ENCODE measurements at regions not wholly inside any gene's neighbourhood (a gene's known extent, or its start where the extent isn't known, plus 50 kb on each side); places are given as distances from the start of the nearest gene placed in this dataset.

DNA sequence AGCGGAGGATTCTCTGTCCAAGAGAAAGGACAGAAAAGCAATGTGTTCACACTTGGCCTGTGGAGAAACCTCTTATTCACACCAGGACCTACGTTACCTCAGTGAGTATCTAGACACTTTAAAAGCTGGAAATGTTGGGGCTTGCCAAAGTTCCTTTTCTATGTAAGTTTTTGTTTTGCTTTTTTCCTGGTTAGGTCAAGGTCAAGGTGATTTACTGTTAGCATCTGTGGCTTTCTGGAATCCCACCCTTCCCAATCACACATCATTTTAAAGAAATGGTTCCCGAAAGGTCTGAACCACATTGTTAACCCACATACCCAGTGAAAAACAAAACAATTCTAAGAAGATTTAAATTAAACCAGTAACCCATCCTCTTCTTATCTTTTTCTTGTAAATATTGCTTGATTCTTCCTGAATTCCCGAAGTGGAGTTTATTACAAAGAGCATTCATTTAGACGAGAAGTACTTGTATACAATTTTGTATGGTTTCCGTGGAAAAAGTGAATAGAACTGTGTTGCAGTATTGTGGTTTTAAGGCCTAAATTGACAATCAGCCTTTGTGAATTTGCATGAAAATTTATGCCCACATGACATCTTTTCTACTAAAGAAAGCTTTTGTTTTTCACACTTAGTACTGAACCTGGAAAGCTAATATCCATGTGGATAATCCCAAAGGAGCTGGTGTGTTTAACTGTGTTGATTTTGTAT is 827.0 kb upstream of the IGFBP3 start:
- Mint-ChIP-seq H3K4me3 (no peak overlapping the region), H3K36me3 (ENCODE audit: low read depth) (no peaks in the 10 kb centered on the region), H3K9me3 (no peaks in the 10 kb centered on the region), H3K27me3 (ENCODE audit: insufficient read depth, low read depth, poor library complexity) (peaks cover 3% of the 10 kb centered on the region), H3K4me1 (peaks cover 8% of the 10 kb centered on the region; the same call in 2 of the 3 replicates), H3K27ac (no peak overlapping the region)
- no peak for DNase-seq (ENCODE audit: low spot score)
- Histone ChIP-seq H3K9me2 (ENCODE audit: insufficient read depth) (no peaks in the 10 kb centered on the region; the same call in 1 of the 2 replicates), H3K36me3 (ENCODE audit: insufficient read depth) (no peaks in the 10 kb centered on the region), H3F3A (replicated peaks; ENCODE audit: low read depth) (no peaks in the 10 kb centered on the region), H2AFZ (no peak overlapping the region), H3K27ac (ENCODE audit: low read depth) (no peak overlapping the region), H3K4me2 (no peak overlapping the region), H3K4me1 (ENCODE audit: insufficient read depth) (no peaks in the 10 kb centered on the region), H3K4me3 (no peak overlapping the region), H3K79me2 (replicated peaks; ENCODE audit: insufficient read depth) (no peaks in the 10 kb centered on the region), H4K20me1 (replicated peaks; ENCODE audit: insufficient read depth) (no peaks in the 10 kb centered on the region), H3K27me3 (ENCODE audit: insufficient read depth) (no peaks in the 10 kb centered on the region)
- TF ChIP-seq, protein P1, sequence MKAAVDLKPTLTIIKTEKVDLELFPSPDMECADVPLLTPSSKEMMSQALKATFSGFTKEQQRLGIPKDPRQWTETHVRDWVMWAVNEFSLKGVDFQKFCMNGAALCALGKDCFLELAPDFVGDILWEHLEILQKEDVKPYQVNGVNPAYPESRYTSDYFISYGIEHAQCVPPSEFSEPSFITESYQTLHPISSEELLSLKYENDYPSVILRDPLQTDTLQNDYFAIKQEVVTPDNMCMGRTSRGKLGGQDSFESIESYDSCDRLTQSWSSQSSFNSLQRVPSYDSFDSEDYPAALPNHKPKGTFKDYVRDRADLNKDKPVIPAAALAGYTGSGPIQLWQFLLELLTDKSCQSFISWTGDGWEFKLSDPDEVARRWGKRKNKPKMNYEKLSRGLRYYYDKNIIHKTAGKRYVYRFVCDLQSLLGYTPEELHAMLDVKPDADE (IDR thresholded peaks at IDR 0.05) = no peak
- TF ChIP-seq, protein P2, sequence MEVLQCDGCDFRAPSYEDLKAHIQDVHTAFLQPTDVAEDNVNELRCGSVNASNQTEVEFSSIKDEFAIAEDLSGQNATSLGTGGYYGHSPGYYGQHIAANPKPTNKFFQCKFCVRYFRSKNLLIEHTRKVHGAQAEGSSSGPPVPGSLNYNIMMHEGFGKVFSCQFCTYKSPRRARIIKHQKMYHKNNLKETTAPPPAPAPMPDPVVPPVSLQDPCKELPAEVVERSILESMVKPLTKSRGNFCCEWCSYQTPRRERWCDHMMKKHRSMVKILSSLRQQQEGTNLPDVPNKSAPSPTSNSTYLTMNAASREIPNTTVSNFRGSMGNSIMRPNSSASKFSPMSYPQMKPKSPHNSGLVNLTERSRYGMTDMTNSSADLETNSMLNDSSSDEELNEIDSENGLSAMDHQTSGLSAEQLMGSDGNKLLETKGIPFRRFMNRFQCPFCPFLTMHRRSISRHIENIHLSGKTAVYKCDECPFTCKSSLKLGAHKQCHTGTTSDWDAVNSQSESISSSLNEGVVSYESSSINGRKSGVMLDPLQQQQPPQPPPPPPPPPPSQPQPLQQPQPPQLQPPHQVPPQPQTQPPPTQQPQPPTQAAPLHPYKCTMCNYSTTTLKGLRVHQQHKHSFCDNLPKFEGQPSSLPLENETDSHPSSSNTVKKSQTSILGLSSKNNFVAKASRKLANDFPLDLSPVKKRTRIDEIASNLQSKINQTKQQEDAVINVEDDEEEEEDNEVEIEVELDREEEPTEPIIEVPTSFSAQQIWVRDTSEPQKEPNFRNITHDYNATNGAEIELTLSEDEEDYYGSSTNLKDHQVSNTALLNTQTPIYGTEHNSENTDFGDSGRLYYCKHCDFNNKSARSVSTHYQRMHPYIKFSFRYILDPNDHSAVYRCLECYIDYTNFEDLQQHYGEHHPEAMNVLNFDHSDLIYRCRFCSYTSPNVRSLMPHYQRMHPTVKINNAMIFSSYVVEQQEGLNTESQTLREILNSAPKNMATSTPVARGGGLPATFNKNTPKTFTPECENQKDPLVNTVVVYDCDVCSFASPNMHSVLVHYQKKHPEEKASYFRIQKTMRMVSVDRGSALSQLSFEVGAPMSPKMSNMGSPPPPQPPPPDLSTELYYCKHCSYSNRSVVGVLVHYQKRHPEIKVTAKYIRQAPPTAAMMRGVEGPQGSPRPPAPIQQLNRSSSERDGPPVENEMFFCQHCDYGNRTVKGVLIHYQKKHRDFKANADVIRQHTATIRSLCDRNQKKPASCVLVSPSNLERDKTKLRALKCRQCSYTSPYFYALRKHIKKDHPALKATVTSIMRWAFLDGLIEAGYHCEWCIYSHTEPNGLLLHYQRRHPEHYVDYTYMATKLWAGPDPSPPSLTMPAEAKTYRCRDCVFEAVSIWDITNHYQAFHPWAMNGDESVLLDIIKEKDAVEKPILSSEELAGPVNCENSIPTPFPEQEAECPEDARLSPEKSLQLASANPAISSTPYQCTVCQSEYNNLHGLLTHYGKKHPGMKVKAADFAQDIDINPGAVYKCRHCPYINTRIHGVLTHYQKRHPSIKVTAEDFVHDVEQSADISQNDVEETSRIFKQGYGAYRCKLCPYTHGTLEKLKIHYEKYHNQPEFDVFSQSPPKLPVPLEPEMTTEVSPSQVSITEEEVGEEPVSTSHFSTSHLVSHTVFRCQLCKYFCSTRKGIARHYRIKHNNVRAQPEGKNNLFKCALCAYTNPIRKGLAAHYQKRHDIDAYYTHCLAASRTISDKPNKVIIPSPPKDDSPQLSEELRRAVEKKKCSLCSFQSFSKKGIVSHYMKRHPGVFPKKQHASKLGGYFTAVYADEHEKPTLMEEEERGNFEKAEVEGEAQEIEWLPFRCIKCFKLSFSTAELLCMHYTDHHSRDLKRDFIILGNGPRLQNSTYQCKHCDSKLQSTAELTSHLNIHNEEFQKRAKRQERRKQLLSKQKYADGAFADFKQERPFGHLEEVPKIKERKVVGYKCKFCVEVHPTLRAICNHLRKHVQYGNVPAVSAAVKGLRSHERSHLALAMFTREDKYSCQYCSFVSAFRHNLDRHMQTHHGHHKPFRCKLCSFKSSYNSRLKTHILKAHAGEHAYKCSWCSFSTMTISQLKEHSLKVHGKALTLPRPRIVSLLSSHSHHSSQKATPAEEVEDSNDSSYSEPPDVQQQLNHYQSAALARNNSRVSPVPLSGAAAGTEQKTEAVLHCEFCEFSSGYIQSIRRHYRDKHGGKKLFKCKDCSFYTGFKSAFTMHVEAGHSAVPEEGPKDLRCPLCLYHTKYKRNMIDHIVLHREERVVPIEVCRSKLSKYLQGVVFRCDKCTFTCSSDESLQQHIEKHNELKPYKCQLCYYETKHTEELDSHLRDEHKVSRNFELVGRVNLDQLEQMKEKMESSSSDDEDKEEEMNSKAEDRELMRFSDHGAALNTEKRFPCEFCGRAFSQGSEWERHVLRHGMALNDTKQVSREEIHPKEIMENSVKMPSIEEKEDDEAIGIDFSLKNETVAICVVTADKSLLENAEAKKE (CRISPR knock-in tag; IDR thresholded peaks at IDR 0.05) = no peak
- no peak for ATAC-seq
